GM21423 (cell line): ENCODE measurements at regions not wholly inside any gene's neighbourhood (a gene's known extent, or its start where the extent isn't known, plus 50 kb on each side); places are given as distances from the start of the nearest gene placed in this dataset.
"Not testable (repeated sequence)": the region's sequence is repeated elsewhere in the genome, so short reads cannot be mapped to it uniquely, and the experiment has no call there.

ENCODE experiments used
- ATAC-seq: cut with Tn5 transposase; IDR thresholded peaks from one replicate; pipeline ENCODE4 v1.9.1; 2021; ENCODE audit warnings: mild to moderate bottlenecking, moderate library complexity; ENCODE audit not compliant: unreplicated experiment

DNA sequence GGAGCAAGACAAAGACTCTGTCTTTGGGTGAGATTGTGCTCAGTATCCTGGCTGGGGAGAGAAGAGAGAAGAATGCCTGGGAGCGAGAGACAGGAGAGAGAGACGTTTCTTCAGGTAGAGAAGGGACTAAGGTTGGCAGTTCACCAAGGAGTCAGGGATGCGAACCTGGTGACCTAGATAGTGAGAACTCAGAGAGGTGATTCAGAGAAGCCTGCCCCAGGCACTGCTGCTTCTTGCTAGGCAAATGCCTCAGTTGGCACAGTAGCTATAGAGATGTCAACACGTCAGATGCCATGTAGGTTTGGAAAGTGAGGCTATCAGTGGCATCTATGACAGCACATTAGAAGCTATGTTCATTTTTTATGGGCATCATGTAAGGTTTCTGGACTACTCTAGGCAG is 231.6 kb upstream of the VLDLR start:
- no peak for ATAC-seq

DNA sequence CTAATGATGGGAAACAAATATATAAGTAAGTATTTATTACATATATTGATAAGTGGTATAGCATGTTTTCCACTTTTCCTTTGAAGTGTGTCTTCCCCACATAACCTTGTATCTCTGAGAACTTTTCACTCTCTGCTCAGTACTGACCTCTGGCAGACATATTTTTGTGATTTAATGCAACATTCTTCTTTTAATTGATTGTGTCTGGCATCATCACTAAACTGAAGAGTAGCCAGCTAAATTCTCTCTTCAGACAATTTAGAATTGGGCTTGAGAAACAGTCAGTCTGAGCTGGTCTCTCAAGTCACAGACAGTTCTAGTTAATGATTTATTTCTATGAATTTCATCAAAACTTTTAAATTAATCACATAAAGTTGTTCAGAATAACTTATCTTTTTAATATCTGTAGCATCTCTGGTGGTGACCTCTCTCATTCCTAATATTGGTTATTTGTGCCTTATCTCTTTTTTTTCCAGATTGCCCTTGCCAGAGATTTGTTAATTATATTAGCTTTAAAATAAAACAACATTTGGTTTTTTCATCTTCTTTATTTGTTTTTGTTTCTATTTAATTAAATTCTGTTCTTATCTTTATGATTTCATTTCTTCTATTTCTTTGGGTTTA is 230.0 kb upstream of the VLDLR start:
- ATAC-seq: not testable (repeated sequence)

DNA sequence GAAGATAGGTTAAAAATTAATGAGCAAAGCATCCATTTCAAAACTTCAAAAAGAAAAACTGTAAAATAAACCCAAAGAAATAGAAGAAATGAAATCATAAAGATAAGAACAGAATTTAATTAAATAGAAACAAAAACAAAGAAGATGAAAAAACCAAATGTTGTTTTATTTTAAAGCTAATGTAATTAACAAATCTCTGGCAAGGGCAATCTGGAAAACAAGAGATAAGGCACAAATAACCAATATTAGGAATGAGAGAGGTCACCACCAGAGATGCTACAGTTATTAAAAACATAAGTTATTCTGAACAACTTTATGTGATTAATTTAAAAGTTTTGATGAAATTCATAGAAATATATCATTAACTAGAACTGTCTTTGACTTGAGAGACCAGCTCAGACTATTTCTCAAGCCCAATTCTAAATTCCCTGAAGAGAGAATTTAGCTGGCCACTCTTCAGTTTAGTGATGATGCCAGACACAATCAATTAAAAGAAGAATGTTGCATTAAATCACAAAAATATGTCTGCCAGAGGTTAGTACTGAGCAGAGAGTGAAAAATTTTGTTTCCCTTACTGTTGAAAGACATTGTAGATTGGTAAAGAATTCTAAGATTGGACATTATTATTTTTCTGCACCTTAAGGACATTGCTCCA is 227.4 kb upstream of the VLDLR start:
- not testable (repeated sequence) for ATAC-seq

DNA sequence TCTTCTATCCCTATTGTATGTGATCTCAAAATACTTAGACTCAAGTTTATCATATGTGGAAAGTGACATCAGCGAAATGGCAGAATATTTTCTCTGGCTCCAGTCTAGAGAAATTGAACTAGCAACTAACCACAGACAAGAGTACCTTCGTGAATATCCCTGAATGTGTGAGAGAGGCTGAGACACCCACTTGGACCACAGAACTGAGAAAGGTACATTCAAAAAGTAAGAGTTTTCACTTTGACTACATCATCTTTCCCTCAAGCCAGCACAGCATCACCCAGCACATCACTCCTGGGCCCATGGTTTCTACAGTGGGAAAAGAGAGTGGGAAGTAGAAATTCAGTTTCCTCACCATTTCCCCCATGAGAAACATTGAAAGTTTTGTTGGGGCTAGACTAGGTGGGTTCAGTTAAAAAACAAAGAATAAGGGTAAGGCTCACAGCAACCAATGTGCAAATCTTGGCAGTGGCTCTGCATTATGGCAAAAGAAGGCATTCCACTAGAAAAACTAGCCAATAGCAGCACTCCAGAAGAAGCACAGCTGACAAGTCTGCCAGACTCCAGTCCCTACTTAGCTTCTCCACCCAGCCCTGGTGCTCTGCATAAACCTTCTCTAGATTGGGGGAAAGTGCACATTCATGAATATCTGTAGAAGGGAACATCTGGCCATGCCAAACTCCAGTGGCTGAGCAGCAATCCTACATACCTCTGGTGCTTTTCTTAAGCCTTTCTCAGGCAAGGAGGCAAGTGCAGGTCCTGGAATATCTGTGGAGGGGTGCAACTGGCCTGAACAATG is 225.6 kb upstream of the VLDLR start:
- ATAC-seq: no peak

DNA sequence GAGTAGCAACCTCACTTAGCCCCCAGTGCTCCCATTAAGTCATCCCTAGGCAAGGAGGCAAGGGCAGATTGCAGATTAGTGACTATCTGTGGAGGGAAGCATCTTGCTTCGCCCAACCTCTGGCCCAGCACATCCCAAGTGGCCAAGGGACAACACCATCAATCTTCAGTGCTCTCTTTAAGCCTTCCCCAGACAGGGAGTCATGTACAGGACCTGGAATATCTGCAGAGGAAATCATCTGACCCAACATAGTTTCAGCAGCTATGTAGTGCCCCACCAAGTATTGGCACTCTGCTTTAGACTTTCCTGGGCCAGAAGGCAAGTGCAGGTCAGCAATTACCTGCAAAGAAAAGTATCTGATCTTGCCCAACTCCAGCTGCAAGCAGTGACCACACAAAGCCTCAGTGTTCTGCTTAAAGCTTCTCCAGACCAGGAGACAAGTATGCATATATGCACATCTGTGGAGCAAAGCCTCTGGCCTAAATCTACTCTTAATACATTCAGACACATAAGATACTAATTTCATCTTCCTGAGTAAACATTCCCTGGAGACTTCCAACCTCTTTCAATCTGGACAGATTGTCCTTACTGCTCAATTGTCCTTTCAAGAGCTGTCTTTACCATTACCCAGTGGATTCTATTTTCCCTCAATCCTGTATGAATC is 224.8 kb upstream of the VLDLR start:
- no peak for ATAC-seq

DNA sequence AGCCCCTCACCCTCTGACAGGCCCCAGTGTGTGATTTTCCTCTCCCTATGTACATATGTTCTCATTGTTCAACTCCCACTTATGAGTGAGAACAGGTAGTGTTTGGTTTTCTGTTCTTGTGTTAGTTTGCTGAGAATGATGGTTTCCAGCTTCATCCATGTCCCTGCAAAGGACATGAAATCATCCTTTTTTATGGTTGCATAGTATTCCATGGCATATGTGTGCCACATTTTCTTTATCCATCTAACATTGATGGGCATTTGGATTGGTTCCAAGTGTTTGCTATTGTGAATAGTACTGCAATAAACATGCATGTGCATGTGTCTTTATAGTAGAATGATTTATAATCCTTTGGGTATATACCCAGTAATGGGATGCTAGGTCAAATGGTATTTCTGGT is 223.7 kb upstream of the VLDLR start:
- not testable (repeated sequence) for ATAC-seq

DNA sequence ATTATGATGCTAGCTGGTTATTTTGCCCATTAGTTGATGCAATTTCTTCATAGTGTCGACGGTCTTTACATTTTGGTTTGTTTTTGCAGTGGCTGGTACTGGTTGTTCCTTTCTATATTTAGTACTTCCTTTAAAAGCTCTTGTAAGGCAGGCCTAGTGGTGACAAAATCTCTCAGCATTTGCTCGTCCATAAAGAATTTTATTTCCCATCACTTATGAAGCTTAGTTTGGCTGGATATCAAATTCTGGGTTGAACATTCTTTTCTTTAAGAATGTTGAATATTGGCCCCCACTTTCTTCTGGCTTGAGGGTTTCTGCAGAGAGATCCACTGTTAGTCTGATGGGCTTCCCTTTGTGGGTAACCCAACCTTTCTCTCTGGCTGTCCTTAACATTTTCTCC is 219.8 kb upstream of the VLDLR start:
- ATAC-seq: not testable (repeated sequence)

DNA sequence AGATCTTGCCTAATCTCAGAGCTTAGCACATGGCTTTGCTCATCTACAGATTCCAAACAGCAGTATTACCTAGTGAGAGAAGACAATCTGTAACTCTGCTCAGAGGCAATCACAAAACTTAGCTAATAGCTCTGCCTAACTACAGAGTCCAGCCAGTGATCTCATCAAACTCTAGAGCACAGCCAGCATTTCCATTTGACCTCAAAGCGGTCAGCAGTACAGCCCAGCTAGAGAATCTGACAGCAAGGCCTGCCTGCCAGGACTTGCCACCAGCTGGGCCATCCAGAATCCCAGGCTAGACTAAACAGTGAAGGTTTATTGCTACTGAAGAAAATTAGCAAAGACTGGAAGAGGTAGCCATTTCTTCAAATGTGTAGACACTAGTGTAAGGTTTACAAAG is 217.9 kb upstream of the VLDLR start:
- ATAC-seq: no peak

DNA sequence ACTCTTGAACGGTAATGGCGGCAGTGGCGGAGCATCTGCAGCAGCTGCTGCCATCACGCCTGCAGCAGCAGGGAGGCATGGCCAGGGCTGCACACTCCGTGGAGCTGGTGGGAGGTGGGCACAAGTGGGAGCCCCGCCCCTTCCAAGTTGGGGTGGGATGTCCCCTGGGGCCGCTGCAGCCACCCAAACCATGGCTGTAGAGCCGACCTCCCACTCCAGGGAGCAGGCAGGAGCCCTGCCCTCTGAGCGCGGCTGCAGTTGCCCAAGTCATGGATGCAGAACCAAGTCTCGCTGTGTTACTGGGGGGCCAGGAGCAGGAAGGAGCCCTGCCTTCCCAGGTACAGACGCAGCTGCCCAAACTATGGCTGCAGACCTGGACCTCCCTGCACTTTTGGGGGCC is 215.3 kb upstream of the VLDLR start:
- no peak for ATAC-seq

DNA sequence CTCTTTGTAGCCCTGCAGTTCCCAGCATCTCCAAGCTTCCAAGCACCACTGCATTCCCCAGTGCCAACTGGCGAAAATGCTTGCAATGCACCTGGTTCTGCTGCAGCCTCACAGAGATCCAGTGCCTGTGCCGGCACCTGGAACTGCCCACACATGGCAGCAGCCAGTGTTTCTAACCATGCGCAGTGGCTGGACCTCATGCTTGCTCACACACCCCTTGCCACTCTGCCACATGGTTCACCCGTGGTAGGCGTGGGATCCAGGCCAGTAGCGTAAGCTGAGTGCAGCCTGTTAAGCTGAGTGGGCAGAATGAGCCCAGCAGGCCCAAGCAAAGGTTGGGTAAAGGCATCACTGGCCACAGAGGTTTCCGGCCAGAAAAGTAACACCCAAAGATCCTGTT is 214.1 kb upstream of the VLDLR start:
- no peak for ATAC-seq

DNA sequence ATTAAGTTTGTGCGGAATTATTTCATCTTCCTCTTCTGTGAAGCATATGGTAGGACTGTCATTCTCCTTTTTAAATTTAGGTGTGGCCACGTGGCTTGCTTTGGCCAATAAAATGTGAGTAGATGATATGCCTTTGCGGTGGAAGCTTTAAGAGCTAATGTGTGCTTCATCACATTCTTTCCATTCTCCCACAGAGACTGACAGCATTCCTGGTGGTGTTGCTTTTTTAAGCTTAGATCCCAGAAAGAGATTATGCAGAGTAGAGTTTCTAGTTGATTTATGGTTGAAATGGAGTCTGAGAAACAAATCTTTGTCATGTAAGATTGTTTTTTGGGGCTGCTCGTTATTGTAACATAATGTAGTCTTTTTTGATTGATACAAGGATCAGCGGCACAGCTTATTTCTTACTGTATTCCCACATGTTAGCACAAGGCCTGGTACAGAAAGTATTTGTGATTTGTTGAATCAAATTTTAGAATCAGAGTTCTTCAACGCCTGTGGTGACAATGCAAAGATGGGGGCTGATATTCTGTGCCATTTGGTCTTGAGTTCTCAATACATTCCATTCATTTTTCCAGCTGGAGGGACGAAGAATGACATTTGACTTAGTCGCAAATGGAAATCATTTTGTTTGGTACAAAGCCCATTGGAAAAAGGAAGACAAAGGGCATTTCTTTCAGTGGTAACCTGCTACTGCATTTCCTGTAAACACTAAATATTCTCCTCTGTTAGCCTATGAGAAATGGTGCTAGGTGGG is 209.9 kb upstream of the VLDLR start:
- no peak for ATAC-seq

DNA sequence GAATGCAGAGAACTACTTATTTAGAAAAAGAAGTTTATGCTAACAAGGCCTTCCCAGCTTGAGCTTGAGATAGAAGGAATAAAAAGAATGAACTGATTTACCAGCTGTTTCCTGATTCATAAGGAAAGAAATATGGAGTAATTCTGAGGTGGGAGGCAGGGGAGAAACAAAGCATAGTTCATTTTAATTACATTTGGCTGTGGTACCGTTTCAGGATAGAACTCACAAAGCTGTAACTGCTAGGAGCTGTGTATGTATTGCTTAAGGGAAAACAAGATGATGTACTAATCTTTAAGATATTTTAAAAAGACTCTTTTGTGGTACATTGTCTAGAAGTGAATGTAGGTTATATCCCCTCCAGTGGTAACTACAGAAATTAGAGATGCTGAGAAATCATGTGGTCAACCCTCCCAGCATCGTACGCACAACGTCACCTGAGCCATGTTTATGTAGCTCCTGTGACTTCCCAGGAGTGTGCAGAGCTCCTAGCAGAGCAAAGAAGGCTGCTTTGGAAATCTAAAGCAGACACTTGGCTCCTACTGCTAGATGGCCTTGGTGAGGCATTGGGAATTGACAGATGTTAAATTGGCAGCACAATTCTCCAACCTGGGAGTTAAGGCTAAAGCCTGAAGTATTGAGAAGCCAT is 208.3 kb upstream of the VLDLR start:
- ATAC-seq: no peak

DNA sequence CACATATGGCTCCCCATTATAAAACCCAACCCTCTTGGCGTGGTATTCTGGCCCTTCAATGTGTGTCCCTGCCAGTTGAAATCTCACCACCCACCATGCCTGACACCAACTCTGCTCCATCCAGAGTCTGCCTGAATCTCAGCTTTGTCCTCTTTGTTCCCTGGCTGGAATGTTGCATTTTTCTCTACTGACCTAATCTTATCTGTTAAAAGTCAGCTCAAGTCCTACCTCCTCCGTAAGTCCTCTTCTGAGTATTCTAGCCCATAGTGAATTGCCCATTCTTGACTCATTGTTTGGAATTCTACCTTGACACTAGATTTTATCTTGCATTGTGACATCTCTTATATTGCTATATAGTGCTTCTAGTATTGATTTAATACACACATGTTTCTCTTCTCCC is 207.1 kb upstream of the VLDLR start:
- ATAC-seq: no peak

DNA sequence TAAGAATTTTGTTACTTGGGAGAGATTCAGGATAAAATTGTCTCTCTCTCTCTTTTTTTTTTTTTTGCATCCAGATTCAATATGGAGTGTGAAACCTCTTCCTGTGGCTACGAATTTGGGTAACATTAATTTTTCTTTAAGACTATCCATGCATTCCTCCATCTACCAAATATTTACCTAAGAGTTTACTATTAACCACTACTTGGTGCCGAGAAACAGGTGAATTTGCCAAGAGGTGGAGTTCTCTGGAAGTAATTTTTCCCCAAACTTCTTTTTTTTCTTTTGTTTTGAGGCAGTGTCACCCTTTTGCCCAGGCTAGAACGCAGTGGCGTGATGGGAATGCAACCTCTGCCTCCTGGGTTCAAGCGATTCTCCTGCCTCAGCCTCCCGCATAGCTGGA is 206.3 kb upstream of the VLDLR start:
- no peak for ATAC-seq

DNA sequence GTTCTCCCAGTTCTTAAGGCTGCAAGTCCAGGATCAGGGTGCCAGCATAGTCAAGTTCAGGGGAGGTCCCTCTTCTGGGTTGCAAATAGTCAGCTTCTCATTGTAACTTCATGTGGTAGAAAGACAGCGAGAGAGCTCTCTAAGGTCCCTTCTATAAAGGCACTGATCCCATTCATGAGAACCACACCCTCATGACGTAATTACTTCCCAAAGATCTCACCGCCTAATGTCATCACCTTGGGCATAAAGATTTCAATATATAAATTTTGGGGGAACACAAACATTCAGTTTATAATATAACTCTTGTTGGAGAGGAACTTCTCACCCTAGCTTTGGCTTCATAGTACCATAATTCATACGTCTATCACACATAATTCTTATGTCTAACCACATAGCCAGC is 203.9 kb upstream of the VLDLR start:
- no peak for ATAC-seq

DNA sequence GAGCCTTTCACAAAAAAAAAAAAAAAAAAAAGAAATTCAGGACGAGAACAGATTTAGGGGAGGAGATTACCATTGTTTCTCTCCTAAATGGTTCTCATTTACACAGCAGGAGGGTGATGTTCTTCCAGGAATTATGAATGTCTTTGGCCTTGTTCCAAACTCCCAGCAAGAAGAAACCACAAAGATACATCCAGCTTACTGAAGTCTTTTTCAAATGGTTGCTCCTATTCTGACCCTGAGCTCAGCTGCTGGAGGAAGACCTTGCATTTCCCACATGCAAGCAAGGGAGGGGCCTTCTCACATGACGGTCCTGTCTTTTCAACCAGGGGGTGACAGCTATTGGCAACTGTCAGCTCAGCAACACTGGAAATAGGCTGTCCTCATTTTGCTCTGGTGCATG is 203.0 kb upstream of the VLDLR start:
- no peak for ATAC-seq

DNA sequence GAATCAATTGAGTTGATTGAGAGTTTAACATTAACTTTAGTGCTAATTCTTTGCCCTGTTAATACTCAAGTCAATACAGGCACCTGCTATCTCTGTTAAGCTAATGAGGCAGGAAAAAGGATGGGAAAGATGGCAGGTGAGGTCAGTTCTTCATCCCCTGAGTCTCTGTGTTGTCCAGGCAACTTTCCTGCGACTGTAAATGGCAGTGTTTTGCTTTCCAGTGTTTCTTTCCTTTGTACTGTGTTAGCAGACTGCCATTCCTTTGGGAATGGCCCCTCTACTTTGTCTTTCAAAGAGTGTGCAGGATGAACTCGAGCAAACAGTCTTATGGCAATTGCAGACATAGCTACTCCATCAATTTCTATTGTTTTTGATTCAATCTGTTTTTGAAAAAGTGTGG is 202.2 kb upstream of the VLDLR start:
- ATAC-seq: no peak

DNA sequence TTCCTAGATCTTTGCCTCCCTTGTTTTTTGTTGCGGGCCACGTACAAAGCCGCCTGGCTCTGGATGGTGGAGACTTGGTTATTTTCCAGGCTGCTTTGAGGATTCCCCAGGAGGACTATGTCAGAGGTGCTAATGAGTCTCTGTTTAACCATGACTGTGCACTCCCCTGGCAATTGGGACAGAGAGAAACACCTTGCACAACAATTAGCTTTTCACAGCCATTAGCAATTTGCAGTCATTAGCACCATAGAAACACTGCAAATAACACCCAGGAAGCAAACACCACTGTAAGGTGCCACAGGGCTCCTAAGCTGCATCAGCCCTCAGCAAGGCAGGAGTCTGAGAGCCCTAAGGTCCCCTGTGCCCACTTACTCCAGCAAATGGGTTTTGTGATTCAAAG is 201.0 kb upstream of the VLDLR start:
- no peak for ATAC-seq

DNA sequence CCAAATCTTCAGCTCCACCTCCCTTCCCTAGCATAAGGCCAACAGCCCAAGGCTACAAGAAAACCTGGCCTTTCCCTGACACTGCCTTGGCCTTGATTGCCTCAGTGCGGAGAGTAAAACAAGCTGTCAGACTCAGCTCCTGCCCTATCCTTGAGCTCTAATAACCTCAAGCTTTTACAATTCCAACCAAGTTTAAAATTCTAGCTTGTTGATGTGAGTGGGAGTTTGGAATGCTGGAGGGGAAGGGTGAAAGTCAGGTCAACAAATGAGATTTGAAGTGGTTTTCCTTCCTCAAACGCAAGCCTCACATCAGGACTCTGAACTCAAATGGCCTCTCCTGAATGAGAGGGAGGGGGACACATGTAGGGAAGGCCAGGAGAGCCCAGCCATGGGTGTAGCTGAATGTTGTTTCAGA is 197.0 kb upstream of the VLDLR start:
- no peak for ATAC-seq

DNA sequence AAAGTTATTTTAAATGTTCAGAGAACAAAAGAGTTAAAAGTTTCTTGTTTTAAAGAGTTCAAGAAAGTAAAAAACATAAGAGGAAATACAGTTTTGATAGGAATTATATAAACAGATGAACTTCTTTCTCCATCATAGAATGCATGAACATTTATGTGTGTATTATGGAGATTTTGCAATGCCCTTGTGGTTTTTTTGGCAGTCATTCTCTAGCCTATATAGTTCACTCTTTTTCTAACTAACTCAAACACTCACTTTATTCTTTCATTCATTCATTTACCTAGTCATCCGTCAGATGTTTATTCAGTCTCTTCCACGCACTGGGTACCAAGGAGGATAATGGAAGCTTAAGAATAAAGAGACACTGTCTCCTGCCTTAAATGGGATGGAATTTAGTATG is 195.9 kb upstream of the VLDLR start:
- no peak for ATAC-seq
